HepG2 (cell line): ENCODE measurements at regions not wholly inside any gene's neighbourhood (a gene's known extent, or its start where the extent isn't known, plus 50 kb on each side); places are given as distances from the start of the nearest gene placed in this dataset.
A peak's percentile ranks its signal among the peaks of the same experiment; 100 is the strongest.

Experiments
- ATAC-seq: fragments of 200-7000 bp; cut with Tn5 transposase; 3 replicates; pipeline ENCODE4 v1.9.1; 2020; ENCODE audit warnings: mild to moderate bottlenecking, moderate library complexity
- BruUV-seq: library from RNA; stranded (reverse); fragments of 400-500 nt; replicated peaks from 2 replicates; lab custom pipeline; 2021; lab: Mats Ljungman, UMichigan
- CTCF ChIA-PET: fragments of 300-600 bp; formaldehyde crosslinking; extraction: SDS; loops from one replicate; lab custom pipeline; 2021; ENCODE audit warnings: low total read pairs, inconsistent platforms, low intra/inter-chr PET ratio; lab: Yijun Ruan, JAX
- POLR2A ChIA-PET: fragments of 350-600 bp; sonication (Branson Sonifier 250); formaldehyde crosslinking; loops from one replicate; lab custom pipeline; 2020; ENCODE audit warnings: antibody characterized with exemption, inconsistent platforms; lab: Yijun Ruan, JAX
- DNase-seq: peaks from one replicate; pipeline ENCODE4 v3.0.0-alpha.2; 2015; ENCODE audit warnings: low spot score
- FAIRE-seq: peaks from 3 replicates; lab custom pipeline; 2011; peaks lifted over from hg19 to GRCh38; lab: Jason Lieb, UNC
- H2AFZ ChIP-seq: one replicate; pipeline ENCODE4 v1.6.1; 2011; ENCODE audit warnings: low read length, inconsistent platforms
- H3K27ac ChIP-seq: fragments of 300-600 bp; 3 replicates; pipeline ENCODE4 v1.8.0; 2011; ENCODE audit warnings: mixed run types, mild to moderate bottlenecking, mixed read lengths, low read length, inconsistent platforms; ENCODE audit not compliant: insufficient read depth; ENCODE audit errors: extremely low read length
- H3K27me3 ChIP-seq, 2 experiments: fragments of 200-600 bp in 1 of 2; 2 replicates in 1 of 2; 3 replicates in 1 of 2; pipeline versions ENCODE4 v1.6.0 to v1.8.0; 2011; ENCODE audit warnings: low read length in 2 of 2, mild to moderate bottlenecking in 2 of 2, moderate library complexity in 2 of 2, inconsistent platforms in 1 of 2; ENCODE audit not compliant: insufficient read depth in 2 of 2, control insufficient read depth in 1 of 2
- H3K36me3 ChIP-seq, 2 experiments: fragments of 200-600 bp in 1 of 2; replicated peaks in 1 of 2; 2 replicates in 1 of 2; 3 replicates in 1 of 2; pipeline versions ENCODE4 v1.5.1 to v1.8.0; 2011; ENCODE audit warnings: low read length in 2 of 2, inconsistent platforms in 1 of 2; ENCODE audit not compliant: insufficient read depth in 2 of 2, control insufficient read depth in 1 of 2
- H3K4me1 ChIP-seq: 2 replicates; pipeline ENCODE4 v1.5.1; 2012; ENCODE audit warnings: low read length, inconsistent platforms; ENCODE audit not compliant: insufficient read depth
- H3K4me2 ChIP-seq: 2 replicates; pipeline ENCODE4 v1.6.0; 2011; ENCODE audit warnings: low read depth, low read length, inconsistent platforms
- H3K4me3 ChIP-seq, 3 experiments: fragments of 200-600 bp in 1 of 3; sonication (generic), shearing (Covaris generic) in 1 of 3; replicated peaks in 1 of 3; 2 replicates each; pipeline ENCODE4 v1.5.1; 2011 to 2016; ENCODE audit warnings: low read length in 3 of 3, inconsistent platforms in 2 of 3, low read depth in 2 of 3, mild to moderate bottlenecking in 2 of 3, control low read depth in 1 of 3, mixed read lengths in 1 of 3; ENCODE audit not compliant: insufficient read depth in 1 of 3
- H3K79me2 ChIP-seq: one replicate; pipeline ENCODE4 v1.6.1; 2011; ENCODE audit warnings: low read length, inconsistent platforms; ENCODE audit not compliant: insufficient read depth
- H3K9ac ChIP-seq: 2 replicates; pipeline ENCODE4 v1.6.0; 2011; ENCODE audit warnings: mild to moderate bottlenecking, low read depth, low read length, inconsistent platforms; ENCODE audit not compliant: insufficient read depth
- H3K9me3 ChIP-seq: 2 replicates; pipeline ENCODE4 v1.5.1; 2012; ENCODE audit warnings: mild to moderate bottlenecking, low read length
- H4K20me1 ChIP-seq: 2 replicates; pipeline ENCODE4 v1.6.0; 2011; ENCODE audit warnings: inconsistent platforms, mild to moderate bottlenecking, low read length, moderate library complexity; ENCODE audit not compliant: insufficient read depth
- HOXA7 ChIP-seq: sonication (generic); formaldehyde crosslinking; IDR thresholded peaks from 2 replicates; pipeline ENCODE4 v1.8.1; 2022; ENCODE audit warnings: mild to moderate bottlenecking, missing genetic modification reagents, moderate library complexity
- KAT8 ChIP-seq: IDR thresholded peaks from 2 replicates; pipeline ENCODE4 v1.6.1; 2016; ENCODE audit warnings: missing genetic modification reagents, missing compliant biosample characterization
- SIX4 ChIP-seq: sonication (generic); formaldehyde crosslinking; IDR thresholded peaks from 2 replicates; pipeline ENCODE4 v1.4.0; 2020; ENCODE audit warnings: missing genetic modification reagents
- SOX13 ChIP-seq, 3 experiments: fragments of 450-650 bp in 1 of 3; sonication (generic) in 1 of 3; formaldehyde crosslinking in 1 of 3; IDR thresholded peaks in 2 of 3; conservative IDR thresholded peaks in 1 of 3; 2 replicates each; pipeline versions ENCODE4 v1.5.0 to v1.6.1; 2016 to 2020; ENCODE audit warnings: antibody characterized with exemption in 1 of 3, mild to moderate bottlenecking in 1 of 3, missing compliant biosample characterization in 1 of 3, missing genetic modification reagents in 1 of 3, moderate library complexity in 1 of 3
- THYN1 ChIP-seq: sonication (generic); formaldehyde crosslinking; IDR thresholded peaks from 2 replicates; pipeline ENCODE4 v1.8.1; 2023; ENCODE audit warnings: low read depth, mild to moderate bottlenecking, moderate library complexity, missing genetic modification reagents, borderline replicate concordance
- ZFP62 ChIP-seq: sonication (generic); formaldehyde crosslinking; IDR thresholded peaks from 2 replicates; pipeline ENCODE4 v1.4.0; 2020; ENCODE audit warnings: missing genetic modification reagents
- ZNF143 ChIP-seq: sonication (generic); formaldehyde crosslinking; IDR thresholded peaks from 2 replicates; pipeline ENCODE4 v1.4.0; 2020; ENCODE audit warnings: missing genetic modification reagents
- ZNF331 ChIP-seq: sonication (generic); formaldehyde crosslinking; IDR thresholded peaks from 2 replicates; pipeline ENCODE4 v1.4.0; 2020; ENCODE audit warnings: missing genetic modification reagents
- ZNF629 ChIP-seq: sonication (generic); formaldehyde crosslinking; conservative IDR thresholded peaks from 2 replicates; pipeline ENCODE4 v1.5.0; 2020; ENCODE audit warnings: missing genetic modification reagents
- ZNF768 ChIP-seq: sonication (generic); formaldehyde crosslinking; IDR thresholded peaks from 2 replicates; pipeline ENCODE4 v1.4.0; 2020; ENCODE audit warnings: missing genetic modification reagents
- WGBS: methylation state at CpG from one replicate; pipeline ENCODE4 v1.1.6; 2017; ENCODE audit warnings: low lambda C conversion rate; 5-methylcytosine and 5-hydroxymethylcytosine counted together
- in situ Hi-C: cut with HindIII; loops from 2 replicates; pipeline ENCODE4 v1.10.0; 2017; ENCODE audit warnings: low pct_unique_long_range_greater_than_20kb; ENCODE audit not compliant: extremely low pct_ligation_motif_present
- intact Hi-C: fragments of 100-400 bp; cut with micrococcal nuclease; formaldehyde crosslinking; loops from one replicate; pipeline ENCODE4 v1.10.0; 2022; ENCODE audit not compliant: unreplicated experiment
- TF ChIP-seq, protein P1 (sequence below): sonication (generic); formaldehyde crosslinking; IDR thresholded peaks from 2 replicates; pipeline ENCODE4 v1.4.0; 2020; ENCODE audit warnings: missing genetic modification reagents

DNA sequence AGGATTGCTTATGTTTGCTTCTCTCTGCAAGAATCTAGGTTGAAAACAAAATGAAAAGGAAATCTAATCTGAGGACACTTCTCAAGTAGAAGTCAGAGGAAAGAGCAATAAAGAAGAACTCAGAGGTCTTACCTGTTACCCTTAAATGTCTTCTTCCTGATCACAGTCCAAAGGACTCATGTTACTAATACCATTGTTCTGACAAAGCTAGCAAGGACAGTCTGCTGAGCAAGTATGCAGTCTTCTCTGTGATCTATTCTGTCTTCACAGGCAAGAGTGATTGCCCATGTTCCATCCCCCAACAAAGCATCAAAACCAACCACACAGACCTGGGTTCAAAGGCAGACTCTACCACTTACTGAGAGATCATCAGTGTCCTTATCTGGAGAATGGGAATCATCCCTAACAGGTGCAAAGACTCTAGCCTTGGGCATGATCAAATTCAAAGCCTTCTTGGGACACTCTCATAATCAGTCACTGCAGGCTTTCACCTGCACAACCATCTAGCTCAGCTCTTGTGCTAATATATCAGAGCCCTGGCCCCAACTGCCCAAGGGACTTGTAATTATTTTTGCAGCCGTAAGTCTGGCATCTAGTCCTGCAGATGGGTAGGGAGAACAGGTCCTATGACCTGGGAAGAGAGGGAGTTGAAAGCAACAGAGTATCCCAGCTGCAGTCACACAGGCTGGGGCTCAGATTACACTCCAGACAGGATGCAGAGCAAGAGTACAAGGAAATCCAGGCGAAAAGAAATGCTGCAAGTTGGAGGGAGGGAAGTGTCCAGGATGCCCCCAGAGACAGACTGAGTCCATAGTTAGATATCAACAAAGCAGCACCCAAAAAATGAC lies 97.9 kb upstream of the NUDT4 start:
- TF ChIP-seq ZFP62 (CRISPR knock-in tag) (no peak), THYN1 (CRISPR knock-in tag) (no peak), SIX4 (CRISPR knock-in tag) (peak; percentile 44; the same call in 1 of the 2 replicates), HOXA7 (no peak), ZNF331 (CRISPR knock-in tag) (no peak), ZNF768 (CRISPR knock-in tag) (no peak), KAT8 (CRISPR knock-in tag) (no peak), SOX13 (IDR thresholded peaks at IDR 0.05) (no peak), SOX13 (CRISPR knock-in tag; conservative IDR thresholded peaks at IDR 0.05 in 1 of 2, IDR thresholded peaks at IDR 0.05 in 1 of 2) (peak in 1 of 2 experiments; percentile 10; a peak in 1 of 4 replicates), ZNF143 (CRISPR knock-in tag) (no peak), ZNF629 (CRISPR knock-in tag) (peak; percentile 40; the same call in 1 of the 2 replicates)
- TF ChIP-seq, protein P1, sequence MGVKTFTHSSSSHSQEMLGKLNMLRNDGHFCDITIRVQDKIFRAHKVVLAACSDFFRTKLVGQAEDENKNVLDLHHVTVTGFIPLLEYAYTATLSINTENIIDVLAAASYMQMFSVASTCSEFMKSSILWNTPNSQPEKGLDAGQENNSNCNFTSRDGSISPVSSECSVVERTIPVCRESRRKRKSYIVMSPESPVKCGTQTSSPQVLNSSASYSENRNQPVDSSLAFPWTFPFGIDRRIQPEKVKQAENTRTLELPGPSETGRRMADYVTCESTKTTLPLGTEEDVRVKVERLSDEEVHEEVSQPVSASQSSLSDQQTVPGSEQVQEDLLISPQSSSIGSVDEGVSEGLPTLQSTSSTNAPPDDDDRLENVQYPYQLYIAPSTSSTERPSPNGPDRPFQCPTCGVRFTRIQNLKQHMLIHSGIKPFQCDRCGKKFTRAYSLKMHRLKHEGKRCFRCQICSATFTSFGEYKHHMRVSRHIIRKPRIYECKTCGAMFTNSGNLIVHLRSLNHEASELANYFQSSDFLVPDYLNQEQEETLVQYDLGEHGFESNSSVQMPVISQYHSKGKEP (CRISPR knock-in tag) = no peak
- DNase-seq (no peak), FAIRE-seq (no peak), ATAC-seq (peak; percentile 48)
- POLR2A ChIA-PET = no interaction called here
- H3K27me3 ChIP-seq = no peaks in the 10 kb centered on the region; a peak in 1 of 5 replicates
- H3K36me3 ChIP-seq = no peaks in the 10 kb centered on the region
- H4K20me1 ChIP-seq = no peaks in the 10 kb centered on the region
- 15% methylated on average over 2 of the region's 2 CpGs for WGBS
- BruUV-seq = no TSS peak
- H3K9me3 ChIP-seq = no peaks in the 10 kb centered on the region
- H3K79me2 ChIP-seq = no peaks in the 10 kb centered on the region
- H3K4me1 ChIP-seq = peaks cover 41% of the 10 kb centered on the region
- H2AFZ ChIP-seq = peak overlapping the region; percentile 48
- CTCF ChIA-PET = no interaction called here
- intact Hi-C loops (loop anchor here (5.0 kb wide), 1 partner anchor 292 kb away; no protein-coding TSS in a partner anchor), in situ Hi-C loops (no loop called here)
- H3K4me3 ChIP-seq = no peak overlapping the region
- no peak overlapping the region for H3K9ac ChIP-seq
- H3K4me2 ChIP-seq = peak overlapping the region; percentile 16
- H3K27ac ChIP-seq = no peak overlapping the region
